ENCODE measurements at regions not wholly inside any gene's neighbourhood (a gene's known extent, or its start where the extent isn't known, plus 50 kb on each side); places are given as distances from the start of the nearest gene placed in this dataset.

GRCh38 chr3:18127174-18127858 is 297.8 kb downstream of the SATB1 start:
- Mint-ChIP-seq H3K27ac (no peak overlapping the region; a peak in 1 of 7 replicates), H3K4me1 (peaks cover 5 to 6% of the 10 kb centered on the region in 2 experiments; a peak in 3 of 4 replicates), H3K36me3 (ENCODE audit: insufficient read depth in 1 of 3, low read depth in 3 of 3) (peaks cover 0 to 2% (median 0%) of the 10 kb centered on the region in 3 experiments; a peak in 1 of 7 replicates), H3K9me3 (no peaks in the 10 kb centered on the region), H3K27me3 (ENCODE audit: low read depth) (no peaks in the 10 kb centered on the region), H3K4me3 (no peak overlapping the region)
- H4K91ac ChIP-seq (ENCODE audit: insufficient read length, low read depth, low read length) = no peak overlapping the region
- no peak for DNase-seq
- no peaks in the 10 kb centered on the region for H3K79me1 ChIP-seq (ENCODE audit: insufficient read depth, low read depth, low read length, poor library complexity, severe bottlenecking)
- H4K5ac ChIP-seq (ENCODE audit: insufficient read length, low read depth, low read length) = no peak overlapping the region
- H2AK5ac ChIP-seq (ENCODE audit: insufficient read length, low read length) = no peak overlapping the region
- H3T11ph ChIP-seq (ENCODE audit: low read length) = no peak overlapping the region
- no peak overlapping the region for H3K23ac ChIP-seq (ENCODE audit: insufficient read length, low read depth, low read length)
- H2BK20ac ChIP-seq (ENCODE audit: low read depth, low read length, poor library complexity, severe bottlenecking) = no peak overlapping the region
- no peaks in the 10 kb centered on the region for H3K79me2 ChIP-seq (ENCODE audit: insufficient read depth, low read length)
- no peaks in the 10 kb centered on the region for H3K9me3 ChIP-seq (ENCODE audit: control insufficient read depth, low read depth, low read length)
- H3K4me1 ChIP-seq (ENCODE audit: insufficient read depth, low read length) = no peaks in the 10 kb centered on the region; the same call in 1 of the 2 replicates
- H2BK15ac ChIP-seq (ENCODE audit: low read depth, low read length) = no peak overlapping the region
- H4K8ac ChIP-seq (replicated peaks; ENCODE audit: insufficient read length, low read depth, low read length) = no peak overlapping the region
- H3K9ac ChIP-seq (ENCODE audit: extremely low read depth, insufficient read length, low read length) = no peak overlapping the region
- TF ChIP-seq CTCF (conservative IDR thresholded peaks at IDR 0.05) = peak; percentile 16; the same call in 1 of the 3 replicates
- H2BK12ac ChIP-seq (ENCODE audit: insufficient read length, low read depth, low read length) = no peak overlapping the region
- H2AFZ ChIP-seq (ENCODE audit: low read length) = no peak overlapping the region
- no peak overlapping the region for H3K4ac ChIP-seq (ENCODE audit: low read depth, low read length)
- no peaks in the 10 kb centered on the region for H3K27me3 ChIP-seq (ENCODE audit: insufficient read depth, low read length)
- H3K23me2 ChIP-seq (ENCODE audit: insufficient read length, low read depth, low read length, poor library complexity, severe bottlenecking) = no peaks in the 10 kb centered on the region
- WGBS (ENCODE audit: extremely low coverage, insufficient read length, low lambda C conversion rate) = no CpG with 5 or more reads among the region's 3 CpGs
- H3K4me2 ChIP-seq (ENCODE audit: insufficient read depth, insufficient read length, low read length) = no peak overlapping the region
- H4K20me1 ChIP-seq (ENCODE audit: control insufficient read depth, insufficient read depth, insufficient read length) = no peaks in the 10 kb centered on the region
- H3K27ac ChIP-seq (ENCODE audit: insufficient read length, low read depth, low read length) = no peak overlapping the region
- no peak overlapping the region for H3K18ac ChIP-seq (ENCODE audit: insufficient read length, low read depth, low read length)
- no peak overlapping the region for H2BK5ac ChIP-seq (ENCODE audit: insufficient read length, low read length)
- no peak overlapping the region for H3K14ac ChIP-seq (ENCODE audit: insufficient read depth, low read length)
- H2BK120ac ChIP-seq (ENCODE audit: low read depth, low read length, poor library complexity, severe bottlenecking) = no peak overlapping the region
- H3K56ac ChIP-seq (ENCODE audit: insufficient read length, low read depth, low read length) = no peak overlapping the region
